SK-N-SH treated with all-trans-retinoic acid at 6 μM for 48 hours (cell line): ENCODE measurements at regions not wholly inside any gene's neighbourhood (a gene's known extent, or its start where the extent isn't known, plus 50 kb on each side); places are given as distances from the start of the nearest gene placed in this dataset.

Source experiments
- BACH2 ChIP-seq: fragments of 250-450 bp; sonication (Bioruptor Pico); IDR thresholded peaks from 2 replicates; pipeline ENCODE4 v1.9.0; 2021; ENCODE audit warnings: mild to moderate bottlenecking, borderline replicate concordance
- TF ChIP-seq, protein P1 (sequence below): fragments of 250-450 bp; sonication (Bioruptor Pico); IDR thresholded peaks from 2 replicates; pipeline ENCODE4 v1.8.0; 2020; ENCODE audit warnings: mild to moderate bottlenecking, moderate library complexity, borderline replicate concordance

- TF ChIP-seq, protein P1, sequence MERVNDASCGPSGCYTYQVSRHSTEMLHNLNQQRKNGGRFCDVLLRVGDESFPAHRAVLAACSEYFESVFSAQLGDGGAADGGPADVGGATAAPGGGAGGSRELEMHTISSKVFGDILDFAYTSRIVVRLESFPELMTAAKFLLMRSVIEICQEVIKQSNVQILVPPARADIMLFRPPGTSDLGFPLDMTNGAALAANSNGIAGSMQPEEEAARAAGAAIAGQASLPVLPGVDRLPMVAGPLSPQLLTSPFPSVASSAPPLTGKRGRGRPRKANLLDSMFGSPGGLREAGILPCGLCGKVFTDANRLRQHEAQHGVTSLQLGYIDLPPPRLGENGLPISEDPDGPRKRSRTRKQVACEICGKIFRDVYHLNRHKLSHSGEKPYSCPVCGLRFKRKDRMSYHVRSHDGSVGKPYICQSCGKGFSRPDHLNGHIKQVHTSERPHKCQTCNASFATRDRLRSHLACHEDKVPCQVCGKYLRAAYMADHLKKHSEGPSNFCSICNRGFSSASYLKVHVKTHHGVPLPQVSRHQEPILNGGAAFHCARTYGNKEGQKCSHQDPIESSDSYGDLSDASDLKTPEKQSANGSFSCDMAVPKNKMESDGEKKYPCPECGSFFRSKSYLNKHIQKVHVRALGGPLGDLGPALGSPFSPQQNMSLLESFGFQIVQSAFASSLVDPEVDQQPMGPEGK (CRISPR knock-in tag): no peak
- no peak for TF ChIP-seq BACH2 (CRISPR knock-in tag)
Observed at GRCh38 chr2:14480120-14480519, 152.4 kb upstream of the LRATD1 start.
